Suprapubic skin (tissue), 4 donors: ENCODE measurements at regions not wholly inside any gene's neighbourhood (a gene's known extent, or its start where the extent isn't known, plus 50 kb on each side); places are given as distances from the start of the nearest gene placed in this dataset.

Experiments used
- CTCF ChIP-seq, 2 donors: fragments of 200-600 bp in 1 of 2; fragments of 450-650 bp in 1 of 2; sonication (generic) in 1 of 2; IDR thresholded peaks; one replicate each; pipeline ENCODE4 v1.5.1; 2016 to 2019; ENCODE audit warnings: antibody characterized with exemption in 2 of 2, mild to moderate bottlenecking in 1 of 2, moderate library complexity in 1 of 2
- POLR2A ChIP-seq, 2 donors: fragments of 450-650 bp; IDR thresholded peaks; one replicate each; pipeline ENCODE4 v1.6.1; 2017; ENCODE audit warnings: antibody characterized with exemption in 2 of 2, mild to moderate bottlenecking in 2 of 2, moderate library complexity in 2 of 2
- POLR2AphosphoS5 ChIP-seq, 3 donors: sonication (generic); formaldehyde crosslinking; IDR thresholded peaks; one replicate each; pipeline ENCODE4 v1.6.1; 2017; ENCODE audit warnings: antibody characterized with exemption in 3 of 3

GRCh38 chr1:229070168-229070567 is 200.7 kb upstream of the RAB4A start:
- TF ChIP-seq POLR2A (IDR thresholded peaks at IDR 0.05), result no peak
- no peak for TF ChIP-seq CTCF (IDR thresholded peaks at IDR 0.05)
- no peak for TF ChIP-seq POLR2AphosphoS5 (IDR thresholded peaks at IDR 0.05)
